Endothelial cell of umbilical vein (primary cell): ENCODE measurements at regions not wholly inside any gene's neighbourhood (a gene's known extent, or its start where the extent isn't known, plus 50 kb on each side); places are given as distances from the start of the nearest gene placed in this dataset.

ENCODE experiments used
- CTCF ChIP-seq, 2 donors: IDR thresholded peaks; 1 replicate in 1 of 2; 2 replicates in 1 of 2; pipeline ENCODE4 v1.5.1; 2011; ENCODE audit warnings: low read length in 2 of 2, mild to moderate bottlenecking in 2 of 2, moderate library complexity in 2 of 2, control low read depth in 1 of 2, inconsistent platforms in 1 of 2, low read depth in 1 of 2; ENCODE audit not compliant: insufficient read depth in 1 of 2; ENCODE audit errors: extremely low read depth in 1 of 2
- EZH2 ChIP-seq: IDR thresholded peaks from 2 replicates; pipeline ENCODE4 v1.6.1; 2012; ENCODE audit warnings: borderline replicate concordance, low read depth, mild to moderate bottlenecking, moderate library complexity, low read length, inconsistent platforms; ENCODE audit not compliant: severe bottlenecking
- FOS ChIP-seq: IDR thresholded peaks from 2 replicates; pipeline ENCODE4 v1.6.1; 2011; ENCODE audit warnings: mild to moderate bottlenecking, low read length, moderate library complexity, borderline replicate concordance; ENCODE audit not compliant: insufficient read depth
- GATA2 ChIP-seq: IDR thresholded peaks from 2 replicates; pipeline ENCODE4 v1.7.0; 2011; ENCODE audit warnings: low read depth, mild to moderate bottlenecking, moderate library complexity, mixed read lengths, low read length; ENCODE audit not compliant: insufficient read length, insufficient read depth
- MAX ChIP-seq: IDR thresholded peaks from 2 replicates; pipeline ENCODE4 v1.6.1; 2011; ENCODE audit not compliant: insufficient read depth, insufficient read length
- POLR2A ChIP-seq: IDR thresholded peaks from 2 replicates; pipeline ENCODE4 v1.6.1; 2012; ENCODE audit warnings: low read depth, mild to moderate bottlenecking, control low read depth, low read length
- POLR2AphosphoS5 ChIP-seq: IDR thresholded peaks from 2 replicates; pipeline ENCODE4 v1.6.1; 2012; ENCODE audit warnings: low read depth, mild to moderate bottlenecking, control low read depth, low read length, moderate library complexity; ENCODE audit not compliant: insufficient read depth

- no peak for TF ChIP-seq CTCF (IDR thresholded peaks at IDR 0.05; ENCODE audit: extremely low read depth in 1 of 2, insufficient read depth in 1 of 2, low read depth in 1 of 2, low read length in 2 of 2)
- TF ChIP-seq GATA2: no peak
- no peak for TF ChIP-seq MAX
- no peak for TF ChIP-seq EZH2
- no peak for TF ChIP-seq POLR2AphosphoS5
- no peak for TF ChIP-seq POLR2A
- no peak for TF ChIP-seq FOS
These were observed 114.5 kb upstream of the TRIM2 start for GRCh38 chr4:153089742-153090141.
